ENCODE measurements at regions not wholly inside any gene's neighbourhood (a gene's known extent, or its start where the extent isn't known, plus 50 kb on each side); places are given as distances from the start of the nearest gene placed in this dataset.
A peak's percentile ranks its signal among the peaks of the same experiment; 100 is the strongest.

GRCh38 chr3:18494251-18494650 lies 69.1 kb upstream of the SATB1 start:
- Histone ChIP-seq H3K4me1 (ENCODE audit: control insufficient read depth, insufficient read depth, low read length) (no peaks in the 10 kb centered on the region), H3K27ac (ENCODE audit: low read length) (no peak overlapping the region), H3K9me3 (replicated peaks; ENCODE audit: control insufficient read depth, low read depth, low read length) (no peaks in the 10 kb centered on the region), H3K27me3 (ENCODE audit: control insufficient read depth, insufficient read depth, low read length) (no peaks in the 10 kb centered on the region), H3K4me3 (ENCODE audit: low read length) (no peak overlapping the region), H3K36me3 (ENCODE audit: control insufficient read depth, insufficient read depth, low read length) (no peaks in the 10 kb centered on the region)
- no CpG with 5 or more reads among the region's 1 CpG for WGBS (ENCODE audit: insufficient coverage)
- no peak for DNase-seq

DNA sequence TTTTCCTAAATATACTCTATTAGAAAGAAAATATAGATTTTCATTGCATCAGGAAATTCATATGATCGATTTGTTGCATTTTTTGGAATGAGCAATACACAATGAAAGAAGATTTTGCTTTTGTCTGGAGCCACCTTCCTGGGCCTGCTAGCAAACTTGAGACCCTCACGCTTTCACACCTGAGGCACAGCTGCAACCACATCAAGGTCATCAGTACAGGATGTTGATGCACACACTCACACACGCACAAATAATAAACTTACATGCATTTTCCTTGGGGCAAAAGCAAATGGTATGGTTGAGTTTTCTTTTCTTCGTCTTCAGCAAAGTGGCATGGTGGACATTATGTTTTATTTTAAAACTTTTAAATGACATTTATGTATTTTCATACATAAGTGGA lies 64.8 kb upstream of the SATB1 start:
- WGBS (ENCODE audit: insufficient coverage), result no CpG with 5 or more reads among the region's 4 CpGs
- no peak overlapping the region for H3K27ac ChIP-seq (ENCODE audit: low read length)
- no peaks in the 10 kb centered on the region for H3K4me1 ChIP-seq (ENCODE audit: control insufficient read depth, insufficient read depth, low read length)
- H3K9me3 ChIP-seq (replicated peaks; ENCODE audit: control insufficient read depth, low read depth, low read length), result no peaks in the 10 kb centered on the region
- no peak for DNase-seq
- H3K36me3 ChIP-seq (ENCODE audit: control insufficient read depth, insufficient read depth, low read length), result no peaks in the 10 kb centered on the region
- no peak overlapping the region for H3K4me3 ChIP-seq (ENCODE audit: low read length)
- H3K27me3 ChIP-seq (ENCODE audit: control insufficient read depth, insufficient read depth, low read length), result no peaks in the 10 kb centered on the region

GRCh38 chr3:18483226-18483625 lies 58.1 kb upstream of the SATB1 start:
- no peaks in the 10 kb centered on the region for H3K27me3 ChIP-seq (ENCODE audit: control insufficient read depth, insufficient read depth, low read length)
- no peaks in the 10 kb centered on the region for H3K9me3 ChIP-seq (replicated peaks; ENCODE audit: control insufficient read depth, low read depth, low read length)
- no peak for DNase-seq
- H3K4me1 ChIP-seq (ENCODE audit: control insufficient read depth, insufficient read depth, low read length), result no peaks in the 10 kb centered on the region
- H3K4me3 ChIP-seq (ENCODE audit: low read length), result no peak overlapping the region
- no peaks in the 10 kb centered on the region for H3K36me3 ChIP-seq (ENCODE audit: control insufficient read depth, insufficient read depth, low read length)
- no peak overlapping the region for H3K27ac ChIP-seq (ENCODE audit: low read length)
- no CpG with 5 or more reads among the region's 3 CpGs for WGBS (ENCODE audit: insufficient coverage)

- Histone ChIP-seq H3K27ac (ENCODE audit: low read length) (no peak overlapping the region), H3K9me3 (replicated peaks; ENCODE audit: control insufficient read depth, low read depth, low read length) (no peaks in the 10 kb centered on the region), H3K36me3 (ENCODE audit: control insufficient read depth, insufficient read depth, low read length) (no peaks in the 10 kb centered on the region), H3K27me3 (ENCODE audit: control insufficient read depth, insufficient read depth, low read length) (no peaks in the 10 kb centered on the region), H3K4me3 (ENCODE audit: low read length) (no peak overlapping the region), H3K4me1 (ENCODE audit: control insufficient read depth, insufficient read depth, low read length) (no peaks in the 10 kb centered on the region)
- no CpG with 5 or more reads among the region's 4 CpGs for WGBS (ENCODE audit: insufficient coverage)
- peak; percentile 27 for DNase-seq
Observed at GRCh38 chr3:18481946-18482548, 56.9 kb upstream of the SATB1 start.

DNA sequence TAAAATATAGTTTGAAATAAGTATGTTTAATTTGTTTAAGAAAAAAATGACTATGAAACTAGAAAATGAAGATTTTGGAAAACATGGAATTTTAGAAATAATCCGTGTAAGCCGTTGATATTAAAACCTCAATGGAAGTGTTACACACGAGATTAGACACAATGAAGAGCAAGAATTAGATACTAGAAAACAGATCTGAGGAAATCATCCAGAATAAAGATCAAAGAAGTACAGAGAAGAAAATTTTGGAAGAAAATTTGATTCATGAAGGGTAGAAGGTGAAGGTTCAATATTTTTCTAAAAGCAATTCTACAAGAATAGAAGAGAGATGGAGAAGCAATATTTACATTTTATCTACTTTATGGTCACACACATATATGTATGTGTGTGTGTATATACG lies 52.5 kb upstream of the SATB1 start:
- no CpG with 5 or more reads among the region's 4 CpGs for WGBS (ENCODE audit: insufficient coverage)
- H3K27ac ChIP-seq (ENCODE audit: low read length), result no peak overlapping the region
- no peaks in the 10 kb centered on the region for H3K4me1 ChIP-seq (ENCODE audit: control insufficient read depth, insufficient read depth, low read length)
- H3K27me3 ChIP-seq (ENCODE audit: control insufficient read depth, insufficient read depth, low read length), result no peaks in the 10 kb centered on the region
- no peak overlapping the region for H3K4me3 ChIP-seq (ENCODE audit: low read length)
- H3K9me3 ChIP-seq (replicated peaks; ENCODE audit: control insufficient read depth, low read depth, low read length), result no peaks in the 10 kb centered on the region
- no peaks in the 10 kb centered on the region for H3K36me3 ChIP-seq (ENCODE audit: control insufficient read depth, insufficient read depth, low read length)
- DNase-seq, result no peak
